Activated naive CD8-positive, alpha-beta T cell treated with anti-CD3 and anti-CD28 coated beads for 36 hours (primary cell): ENCODE measurements at regions not wholly inside any gene's neighbourhood (a gene's known extent, or its start where the extent isn't known, plus 50 kb on each side); places are given as distances from the start of the nearest gene placed in this dataset.

Experiments used
- DNase-seq: peaks from one replicate; pipeline ENCODE4 v3.0.0; 2021
- H3K27ac Mint-ChIP-seq: one replicate; pipeline ENCODE4 v1.8.0; 2022; ENCODE audit warnings: mild to moderate bottlenecking, moderate library complexity, mixed read lengths
- H3K27me3 Mint-ChIP-seq: one replicate; pipeline ENCODE4 v1.8.0; 2022; ENCODE audit warnings: mild to moderate bottlenecking, mixed read lengths
- H3K36me3 Mint-ChIP-seq: one replicate; pipeline ENCODE4 v1.8.0; 2021; ENCODE audit warnings: mild to moderate bottlenecking, mixed read lengths
- H3K4me1 Mint-ChIP-seq: one replicate; pipeline ENCODE4 v1.8.0; 2021; ENCODE audit warnings: mixed read lengths
- H3K4me3 Mint-ChIP-seq: one replicate; pipeline ENCODE4 v1.8.0; 2022; ENCODE audit warnings: mild to moderate bottlenecking, moderate library complexity, mixed read lengths
- H3K9me3 Mint-ChIP-seq: one replicate; pipeline ENCODE4 v1.8.0; 2022; ENCODE audit warnings: mixed read lengths

DNA sequence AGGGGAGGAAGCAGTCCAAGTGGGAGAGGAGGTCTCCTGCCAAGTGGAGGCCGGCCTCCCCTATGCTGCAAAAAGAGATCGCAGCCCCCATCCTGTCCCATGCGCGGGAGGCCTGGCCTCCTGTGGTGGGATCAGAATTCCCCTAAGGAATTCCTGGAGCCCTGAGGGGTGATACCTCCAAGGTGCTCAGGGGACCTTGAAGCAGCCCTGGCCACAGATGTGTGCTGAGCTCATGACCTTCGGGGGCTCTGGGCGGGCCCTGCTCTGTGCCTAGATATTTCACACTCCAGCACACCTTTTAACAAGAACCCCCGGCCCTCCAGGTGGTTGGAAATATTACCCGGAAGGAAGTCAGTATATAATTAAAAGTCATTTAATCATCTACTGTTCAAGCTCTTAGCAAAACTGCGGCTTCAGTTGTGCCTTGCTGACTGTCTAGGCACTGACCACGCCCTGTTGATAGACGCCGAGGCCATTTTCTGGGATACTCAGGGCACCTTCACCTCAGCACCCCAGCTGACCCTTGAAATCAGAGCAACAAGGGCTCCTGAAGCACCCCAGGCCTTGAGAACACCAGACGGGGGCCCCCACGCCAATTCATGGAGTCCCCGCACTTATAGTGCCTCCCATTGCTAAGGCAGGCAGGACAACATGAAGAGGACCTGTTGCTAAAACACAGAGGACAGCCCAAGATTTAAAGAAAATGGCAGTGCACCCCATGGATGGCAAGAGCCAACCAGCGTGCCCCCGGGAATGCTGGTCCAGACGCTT lies 119.1 kb downstream of the NDUFA10 start:
- no peak overlapping the region for H3K27ac Mint-ChIP-seq
- DNase-seq, result no peak
- H3K4me3 Mint-ChIP-seq, result no peak overlapping the region
- no peaks in the 10 kb centered on the region for H3K4me1 Mint-ChIP-seq
- no peaks in the 10 kb centered on the region for H3K27me3 Mint-ChIP-seq
- peaks cover 3% of the 10 kb centered on the region for H3K36me3 Mint-ChIP-seq
- H3K9me3 Mint-ChIP-seq, result peaks cover 3% of the 10 kb centered on the region

DNA sequence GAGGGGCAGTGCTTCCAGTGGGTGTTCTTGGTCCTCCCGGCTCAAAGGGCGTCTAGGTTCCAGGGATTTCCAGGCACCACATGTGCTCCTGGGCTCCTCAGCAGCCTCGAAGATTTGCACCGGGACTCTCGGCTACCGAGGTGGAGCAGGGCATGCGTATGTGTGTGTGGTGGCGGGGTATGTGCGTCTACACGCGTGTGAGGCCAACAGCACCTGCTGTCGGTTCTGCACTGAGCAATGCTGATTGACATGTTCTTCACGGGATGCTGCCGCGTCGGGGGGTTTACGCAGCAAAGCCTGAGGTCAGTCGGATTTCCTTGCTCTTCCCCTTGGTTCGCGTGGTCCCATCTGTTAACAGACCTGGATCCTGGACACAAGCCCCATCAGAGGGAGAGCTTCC lies 119.8 kb downstream of the NDUFA10 start:
- Mint-ChIP-seq H3K4me1 (no peaks in the 10 kb centered on the region), H3K27me3 (no peaks in the 10 kb centered on the region), H3K27ac (no peak overlapping the region), H3K9me3 (peaks cover 3% of the 10 kb centered on the region), H3K36me3 (peaks cover 3% of the 10 kb centered on the region), H3K4me3 (no peak overlapping the region)
- no peak for DNase-seq

DNA sequence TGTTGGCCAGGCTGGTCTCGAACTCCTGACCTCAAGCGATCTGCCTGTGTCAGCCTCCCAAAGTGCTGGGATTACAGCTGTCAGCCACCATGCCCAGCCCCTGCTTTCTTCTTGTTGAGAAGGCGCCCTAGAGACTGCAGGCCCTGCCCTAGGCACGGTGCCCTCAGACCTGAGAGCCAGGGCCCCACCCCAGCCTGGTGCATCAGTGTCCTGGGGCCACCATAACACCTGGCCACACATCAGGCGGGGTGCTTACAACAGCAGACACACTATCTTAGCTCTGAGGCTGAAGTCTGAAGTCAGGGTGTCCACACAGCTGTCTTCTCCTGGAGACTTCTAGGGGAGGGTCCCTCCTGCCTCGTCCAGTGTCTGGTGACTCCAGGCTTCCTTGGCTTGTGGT lies 120.6 kb downstream of the NDUFA10 start:
- Mint-ChIP-seq H3K4me3 (no peak overlapping the region), H3K27ac (no peak overlapping the region), H3K4me1 (no peaks in the 10 kb centered on the region), H3K36me3 (peaks cover 3% of the 10 kb centered on the region), H3K9me3 (peaks cover 3% of the 10 kb centered on the region), H3K27me3 (no peaks in the 10 kb centered on the region)
- DNase-seq, result no peak

DNA sequence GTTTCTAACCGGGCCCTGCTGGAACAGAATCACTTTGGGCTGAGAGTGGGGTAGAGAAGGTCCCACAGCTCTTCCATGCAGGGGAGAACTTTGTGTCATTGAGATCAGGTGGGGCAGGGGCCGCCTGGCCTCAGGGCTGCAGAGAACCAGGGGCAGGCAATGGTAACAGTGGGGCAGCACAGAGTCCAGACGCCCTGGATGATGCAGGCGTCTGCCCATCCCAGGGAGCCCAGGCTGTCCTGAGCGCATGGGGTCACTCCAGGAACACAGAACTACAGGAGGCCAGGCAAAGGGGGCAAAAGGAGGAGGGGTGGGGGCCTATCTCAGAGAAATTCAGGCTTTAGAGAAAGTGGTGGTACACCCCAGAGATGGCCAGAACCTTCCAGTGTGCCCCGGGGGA lies 121.3 kb downstream of the NDUFA10 start:
- H3K4me3 Mint-ChIP-seq, result no peak overlapping the region

DNA sequence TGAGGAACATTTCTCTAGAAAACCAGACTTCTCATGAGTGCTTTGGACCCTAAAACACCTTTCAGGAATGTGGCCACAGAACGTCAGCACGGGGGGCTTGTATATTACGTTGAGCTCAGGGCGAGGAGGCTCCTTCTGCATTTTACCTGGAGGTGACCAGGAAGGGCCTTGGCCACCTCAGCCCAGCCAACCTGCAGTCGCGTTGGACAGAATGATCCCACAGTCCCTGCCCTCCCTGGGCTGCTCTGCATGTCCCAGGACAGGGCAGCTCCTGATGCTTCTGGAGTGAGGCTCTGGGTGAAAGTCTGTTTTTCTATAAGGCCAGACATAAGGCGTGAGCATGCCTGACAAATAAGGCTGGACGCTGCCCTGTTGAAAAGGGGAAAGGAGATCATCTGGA lies 121.9 kb downstream of the NDUFA10 start:
- no peak for DNase-seq
- no peak overlapping the region for H3K27ac Mint-ChIP-seq
- H3K9me3 Mint-ChIP-seq, result peaks cover 3% of the 10 kb centered on the region
- no peaks in the 10 kb centered on the region for H3K4me1 Mint-ChIP-seq
- H3K27me3 Mint-ChIP-seq, result no peaks in the 10 kb centered on the region
- H3K4me3 Mint-ChIP-seq, result no peak overlapping the region
- H3K36me3 Mint-ChIP-seq, result peaks cover 3% of the 10 kb centered on the region

More for the DNA sequence above, 121.3 kb downstream of the NDUFA10 start:
- peaks cover 3% of the 10 kb centered on the region for H3K9me3 Mint-ChIP-seq
- no peaks in the 10 kb centered on the region for H3K27me3 Mint-ChIP-seq
- no peak for DNase-seq
- no peak overlapping the region for H3K27ac Mint-ChIP-seq
- no peaks in the 10 kb centered on the region for H3K4me1 Mint-ChIP-seq
- H3K36me3 Mint-ChIP-seq, result peaks cover 3% of the 10 kb centered on the region

DNA sequence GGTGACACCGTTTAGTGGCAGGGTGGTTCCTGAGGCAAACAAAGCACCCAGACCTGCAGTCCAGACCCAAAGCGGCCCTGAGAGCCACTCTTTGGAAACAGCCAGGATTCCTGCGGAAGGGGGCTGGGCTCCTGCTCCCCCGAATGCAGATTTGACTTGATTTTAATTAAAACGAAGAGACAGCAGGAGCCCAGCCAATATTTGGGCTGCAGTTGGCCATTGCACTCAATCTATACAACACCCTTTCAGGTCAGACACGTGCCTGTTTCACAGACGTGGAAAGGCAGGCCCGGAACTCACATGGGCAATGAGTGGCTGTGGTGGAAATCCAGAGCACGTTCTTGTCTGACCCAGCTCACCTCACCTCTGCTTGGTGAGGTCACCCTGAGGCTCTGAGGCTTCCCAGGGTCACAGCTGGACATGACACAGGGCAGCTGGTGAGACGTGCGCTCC lies 122.4 kb downstream of the NDUFA10 start:
- Mint-ChIP-seq H3K4me1 (no peaks in the 10 kb centered on the region), H3K4me3 (no peak overlapping the region), H3K27me3 (no peaks in the 10 kb centered on the region), H3K36me3 (peaks cover 3% of the 10 kb centered on the region), H3K9me3 (peaks cover 3% of the 10 kb centered on the region), H3K27ac (no peak overlapping the region)
- no peak for DNase-seq

DNA sequence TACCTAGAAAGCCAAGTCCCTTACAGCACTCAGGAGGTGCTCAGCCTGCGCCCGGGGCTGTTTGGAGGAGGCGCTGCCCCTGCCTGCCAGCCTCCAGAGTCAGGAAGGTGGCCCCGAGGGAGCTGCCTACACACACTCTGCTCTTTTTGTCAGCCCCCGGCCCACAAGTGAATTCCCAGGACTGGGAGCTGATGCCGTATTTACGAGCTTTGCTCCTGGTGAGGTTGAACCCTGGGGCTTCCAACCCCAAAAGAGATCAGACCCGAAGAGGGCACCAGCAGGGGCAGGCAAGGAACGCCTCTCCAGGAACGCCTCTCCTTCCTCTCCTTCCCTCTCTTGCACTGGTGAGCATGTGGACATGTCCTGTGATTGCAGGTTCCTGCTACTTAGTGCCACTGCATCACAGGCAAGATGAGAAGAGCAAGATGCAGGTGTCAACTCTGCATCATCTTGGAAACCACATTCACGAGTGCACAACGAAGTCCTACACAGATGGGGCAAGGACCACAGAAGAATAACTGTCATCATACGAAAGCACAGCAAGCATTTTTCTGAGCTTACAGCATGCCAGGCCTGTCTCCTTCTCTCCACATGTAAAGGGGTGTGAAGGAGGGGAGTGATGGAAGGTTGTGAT lies 126.7 kb downstream of the NDUFA10 start:
- Mint-ChIP-seq H3K4me3 (no peak overlapping the region), H3K27ac (no peak overlapping the region), H3K36me3 (no peaks in the 10 kb centered on the region), H3K9me3 (no peaks in the 10 kb centered on the region), H3K27me3 (peaks cover 8% of the 10 kb centered on the region), H3K4me1 (no peaks in the 10 kb centered on the region)
- DNase-seq, result no peak

DNA sequence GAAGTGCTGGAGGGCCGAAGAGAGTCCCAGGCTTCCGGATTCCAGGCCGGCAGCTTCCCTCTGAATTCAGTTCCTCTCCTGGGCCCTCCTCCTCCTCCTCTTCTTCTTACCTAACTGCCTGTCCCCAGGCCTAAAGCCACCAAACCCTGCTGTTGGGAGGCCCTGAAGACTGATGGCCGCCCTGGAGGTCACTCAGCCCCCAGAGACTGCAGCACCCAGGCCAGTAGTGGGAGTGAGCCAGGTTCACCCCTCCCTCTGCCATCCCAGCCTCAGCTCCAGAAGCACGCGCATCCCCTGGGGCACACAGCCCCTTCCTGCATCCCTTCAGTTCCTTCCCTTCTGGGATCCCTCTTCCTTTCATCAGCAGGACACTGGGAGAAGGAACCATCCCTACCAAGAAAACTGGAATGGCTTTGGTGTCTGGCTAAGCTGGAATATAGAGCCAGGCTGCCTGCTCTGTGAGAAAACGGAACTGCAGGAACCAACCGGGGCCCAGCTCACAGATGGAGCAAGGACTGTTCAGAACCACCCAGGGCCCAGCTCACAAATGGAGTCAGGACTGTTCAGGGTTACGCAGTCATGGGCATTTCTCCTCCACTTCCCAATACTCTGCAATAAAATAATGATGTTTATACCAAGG lies 127.4 kb downstream of the NDUFA10 start:
- Mint-ChIP-seq H3K4me3 (no peak overlapping the region), H3K27me3 (peaks cover 8% of the 10 kb centered on the region), H3K27ac (no peak overlapping the region)

DNA sequence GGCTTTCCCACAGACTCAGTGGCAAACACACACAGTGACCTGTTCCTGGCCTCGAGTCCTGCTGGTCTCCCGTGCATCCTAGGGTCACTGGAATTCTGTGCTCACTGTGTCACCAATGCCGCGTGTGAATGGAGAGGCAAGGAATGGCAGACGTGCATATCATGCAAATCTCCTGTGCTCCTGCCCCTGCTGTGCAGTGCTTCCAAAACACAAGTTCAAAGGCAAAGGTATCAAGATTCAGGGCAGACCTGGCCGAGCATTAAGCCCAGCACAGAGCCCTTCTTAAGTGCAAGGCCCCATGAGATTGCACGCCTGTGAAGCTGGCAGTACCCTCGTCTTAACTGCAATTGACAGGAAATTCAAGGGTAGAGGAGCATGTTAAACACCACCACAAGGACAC lies 129.1 kb downstream of the NDUFA10 start:
- no peaks in the 10 kb centered on the region for H3K4me1 Mint-ChIP-seq
- H3K27me3 Mint-ChIP-seq, result peaks cover 8% of the 10 kb centered on the region
- no peaks in the 10 kb centered on the region for H3K9me3 Mint-ChIP-seq
- H3K27ac Mint-ChIP-seq, result no peak overlapping the region
- no peaks in the 10 kb centered on the region for H3K36me3 Mint-ChIP-seq
- no peak overlapping the region for H3K4me3 Mint-ChIP-seq
- no peak for DNase-seq

More for the DNA sequence above, 127.4 kb downstream of the NDUFA10 start:
- no peak for DNase-seq
- Mint-ChIP-seq H3K4me1 (no peaks in the 10 kb centered on the region), H3K9me3 (no peaks in the 10 kb centered on the region), H3K36me3 (no peaks in the 10 kb centered on the region)

DNA sequence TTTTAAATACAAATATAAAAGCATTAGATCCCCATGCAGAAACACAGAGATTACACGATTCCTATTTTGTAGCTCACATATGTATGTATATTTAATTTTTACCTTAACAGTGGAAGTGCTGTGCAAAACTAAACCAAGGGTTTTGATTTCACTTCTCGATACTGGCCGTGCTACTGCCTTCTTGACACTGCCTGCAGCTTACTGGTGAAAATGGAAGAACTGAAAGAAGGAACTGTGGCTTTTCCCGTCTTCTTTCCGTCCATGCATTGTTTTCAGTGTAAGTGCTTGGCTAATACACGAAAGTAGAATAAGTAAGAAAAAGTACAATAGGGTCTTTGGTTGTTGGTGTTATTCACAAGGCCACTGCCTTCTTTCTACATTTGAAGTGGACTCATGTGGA lies 129.5 kb downstream of the NDUFA10 start:
- Mint-ChIP-seq H3K4me3 (no peak overlapping the region), H3K9me3 (no peaks in the 10 kb centered on the region), H3K36me3 (no peaks in the 10 kb centered on the region), H3K27ac (no peak overlapping the region), H3K4me1 (no peaks in the 10 kb centered on the region), H3K27me3 (peaks cover 8% of the 10 kb centered on the region)
- DNase-seq, result no peak

DNA sequence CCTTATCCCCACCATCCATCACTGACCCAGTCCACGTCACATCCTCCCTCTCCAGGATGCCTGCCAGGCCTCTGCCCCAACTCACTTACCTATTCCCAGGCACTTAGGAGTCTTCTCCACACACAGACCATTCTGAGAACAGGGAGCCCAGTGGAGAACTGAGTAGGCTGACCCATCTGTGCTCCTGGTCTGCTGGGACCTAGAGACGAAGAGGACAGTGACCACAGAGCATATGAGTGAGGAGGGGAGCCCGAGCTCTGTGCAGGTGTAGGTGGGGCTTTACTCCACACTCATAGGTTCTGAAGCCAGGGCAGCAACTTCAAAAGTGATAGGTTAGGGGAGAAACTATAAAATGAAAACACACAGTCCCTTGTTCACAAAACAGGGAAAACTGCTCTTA lies 130.0 kb downstream of the NDUFA10 start:
- DNase-seq, result no peak
- Mint-ChIP-seq H3K36me3 (no peaks in the 10 kb centered on the region), H3K9me3 (no peaks in the 10 kb centered on the region), H3K27ac (no peak overlapping the region), H3K4me3 (no peak overlapping the region), H3K27me3 (peaks cover 8% of the 10 kb centered on the region), H3K4me1 (no peaks in the 10 kb centered on the region)

DNA sequence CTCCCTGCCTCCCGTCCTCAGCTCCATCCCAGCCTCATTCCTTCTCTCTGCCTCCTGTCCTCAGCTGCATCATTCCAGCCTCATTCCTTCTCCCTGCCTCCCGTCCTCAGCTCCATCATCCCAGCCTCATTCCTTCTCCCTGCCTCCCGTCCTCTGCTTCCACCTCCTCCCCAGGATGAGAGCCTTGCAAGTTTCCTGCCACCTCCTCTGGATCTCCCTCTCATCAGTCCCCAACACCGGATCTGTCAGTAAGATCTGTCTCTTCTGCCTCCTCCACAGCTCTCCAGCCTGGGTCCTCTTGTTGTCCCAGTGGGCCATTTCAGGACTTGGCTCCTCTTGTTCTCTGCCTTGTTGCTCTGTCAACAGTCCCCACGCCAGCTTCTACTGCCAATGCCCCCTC lies 130.9 kb downstream of the NDUFA10 start:
- Mint-ChIP-seq H3K27me3 (peaks cover 8% of the 10 kb centered on the region), H3K36me3 (no peaks in the 10 kb centered on the region), H3K9me3 (no peaks in the 10 kb centered on the region), H3K27ac (no peak overlapping the region), H3K4me1 (no peaks in the 10 kb centered on the region), H3K4me3 (no peak overlapping the region)
- no peak for DNase-seq

DNA sequence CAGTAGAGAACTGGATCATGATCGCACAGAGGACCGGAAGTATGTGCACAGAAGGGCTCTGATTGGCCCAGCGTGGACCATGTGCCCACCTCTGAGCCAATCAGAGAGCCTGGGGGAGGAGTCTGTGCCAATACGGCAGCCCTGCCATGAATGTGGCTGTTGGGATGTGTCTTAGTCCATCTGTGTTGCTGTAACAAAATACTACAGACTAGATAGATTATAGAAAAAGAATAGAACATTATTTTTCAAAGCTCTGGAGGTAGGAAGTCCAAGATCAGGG lies 132.0 kb downstream of the NDUFA10 start:
- Mint-ChIP-seq H3K9me3 (no peaks in the 10 kb centered on the region), H3K4me3 (no peak overlapping the region), H3K4me1 (no peaks in the 10 kb centered on the region), H3K27me3 (peaks cover 8% of the 10 kb centered on the region), H3K36me3 (no peaks in the 10 kb centered on the region), H3K27ac (no peak overlapping the region)
- DNase-seq, result no peak

DNA sequence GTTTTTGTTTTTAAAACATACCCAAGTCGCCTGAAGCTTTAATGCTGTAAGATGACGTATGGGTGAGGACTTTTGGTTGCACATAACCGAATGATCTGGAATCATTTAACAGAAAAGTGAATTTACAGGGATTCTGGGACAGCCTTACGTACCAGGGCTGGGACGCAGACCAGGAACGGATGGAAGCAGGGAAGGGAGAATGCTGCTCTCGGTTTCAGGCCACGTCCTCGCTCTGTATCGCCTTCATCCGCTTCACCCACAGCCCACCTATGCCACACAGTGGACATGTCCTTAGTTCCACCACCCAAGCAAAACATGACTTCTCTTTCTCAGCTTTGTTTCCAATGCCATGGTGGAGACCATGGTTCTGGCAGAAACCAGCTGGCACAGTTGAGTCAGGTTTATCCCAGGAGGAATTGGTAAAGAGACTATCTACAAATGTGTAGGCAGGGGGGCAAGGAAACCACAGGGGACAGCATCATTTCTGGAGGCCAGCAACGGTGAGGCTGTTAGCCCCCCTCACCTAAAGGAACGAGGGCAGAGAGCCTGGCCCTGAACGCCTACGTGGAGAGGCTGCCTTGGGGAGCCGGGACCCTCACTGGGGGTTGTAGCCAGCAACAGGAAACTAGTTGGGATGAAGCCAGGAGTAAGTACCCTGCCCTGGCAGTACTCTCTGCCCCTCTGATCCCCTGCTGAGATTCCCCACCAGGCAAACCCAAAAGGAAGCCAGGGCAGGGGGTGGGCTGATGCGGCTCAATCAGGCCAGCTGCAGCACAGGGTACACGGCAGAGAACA lies 132.5 kb downstream of the NDUFA10 start:
- Mint-ChIP-seq H3K27me3 (peaks cover 8% of the 10 kb centered on the region), H3K36me3 (no peaks in the 10 kb centered on the region), H3K4me3 (no peak overlapping the region), H3K4me1 (no peaks in the 10 kb centered on the region), H3K9me3 (no peaks in the 10 kb centered on the region), H3K27ac (no peak overlapping the region)
- no peak for DNase-seq

DNA sequence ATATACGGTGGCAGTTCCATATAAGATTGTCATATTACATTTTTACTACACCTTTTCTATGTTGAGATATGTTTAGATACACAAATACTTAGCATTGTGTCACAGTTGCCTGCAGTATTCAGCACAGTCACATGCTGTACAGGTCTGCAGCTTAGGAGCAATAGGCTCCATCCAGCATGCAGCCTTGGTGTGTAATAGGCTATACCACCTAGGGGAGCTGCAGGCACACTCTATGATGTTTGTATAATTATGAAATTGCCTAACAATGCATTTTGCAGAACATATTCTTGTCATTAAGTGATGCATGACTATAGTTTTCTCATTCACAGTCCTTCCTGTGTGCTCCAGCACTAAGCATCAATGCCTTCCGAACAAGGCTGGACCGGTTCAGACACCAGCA lies 133.4 kb downstream of the NDUFA10 start:
- Mint-ChIP-seq H3K9me3 (no peaks in the 10 kb centered on the region), H3K36me3 (no peaks in the 10 kb centered on the region), H3K4me1 (no peaks in the 10 kb centered on the region), H3K4me3 (no peak overlapping the region), H3K27me3 (peaks cover 8% of the 10 kb centered on the region), H3K27ac (no peak overlapping the region)
- DNase-seq, result no peak
